GM12878 (cell line): ENCODE measurements at regions not wholly inside any gene's neighbourhood (a gene's known extent, or its start where the extent isn't known, plus 50 kb on each side); places are given as distances from the start of the nearest gene placed in this dataset.

Experiments used
- ATAC-seq: fragments of 200-7000 bp; cut with Tn5 transposase; 3 replicates; pipeline ENCODE4 v1.9.1; 2020; ENCODE audit warnings: mild to moderate bottlenecking, moderate library complexity
- BruUV-seq: library from RNA; stranded (reverse); fragments of 400-500 nt; replicated peaks from 2 replicates; lab custom pipeline; 2021; lab: Mats Ljungman, UMichigan
- CTCF ChIA-PET: fragments of 300-600 bp; sonication (Branson Sonifier 250); formaldehyde crosslinking; extraction: SDS; loops from one replicate; lab custom pipeline; 2021; ENCODE audit warnings: inconsistent platforms; lab: Yijun Ruan, JAX
- POLR2A ChIA-PET: fragments of 350-600 bp; formaldehyde crosslinking; extraction: SDS; loops from one replicate; lab custom pipeline; 2021; ENCODE audit warnings: inconsistent platforms; lab: Charles Lee
- RAD21 ChIA-PET: fragments of 300-600 bp; sonication (Branson Sonifier 250); formaldehyde crosslinking; loops from one replicate; lab custom pipeline; 2023; ENCODE audit warnings: antibody characterized with exemption; ENCODE audit not compliant: unreplicated experiment; lab: Charles Lee
- SMC1A ChIA-PET: fragments of 300-600 bp; sonication (Branson Sonifier 250); formaldehyde crosslinking; loops from one replicate; lab custom pipeline; 2023; ENCODE audit not compliant: unreplicated experiment, uncharacterized antibody; lab: Charles Lee
- DNase-seq: peaks from one replicate; pipeline ENCODE4 v3.0.0-alpha.2; 2011; ENCODE audit warnings: low read depth, low spot score
- FAIRE-seq: peaks from 3 replicates; lab custom pipeline; 2011; peaks lifted over from hg19 to GRCh38; lab: Jason Lieb, UNC
- H2AFZ ChIP-seq: 2 replicates; pipeline ENCODE4 v1.6.0; 2011; ENCODE audit warnings: low read depth, low read length, control low read depth; ENCODE audit not compliant: control insufficient read depth
- H3K27ac ChIP-seq: 2 replicates; pipeline ENCODE4 v1.5.1; 2011; ENCODE audit warnings: control low read depth; ENCODE audit not compliant: control insufficient read depth, insufficient read depth
- H3K27me3 ChIP-seq, 2 experiments: replicated peaks in 1 of 2; 2 replicates each; pipeline versions ENCODE4 v1.6.0 to v1.6.1; 2011; ENCODE audit warnings: low read length in 1 of 2; ENCODE audit not compliant: control insufficient read depth in 2 of 2, insufficient read depth in 2 of 2
- H3K36me3 ChIP-seq, 2 experiments: 2 replicates each; pipeline ENCODE4 v1.5.1; 2011; ENCODE audit warnings: low read length in 1 of 2; ENCODE audit not compliant: control insufficient read depth in 2 of 2, insufficient read depth in 2 of 2
- H3K4me1 ChIP-seq: 2 replicates; pipeline ENCODE4 v1.6.1; 2011; ENCODE audit warnings: mild to moderate bottlenecking, low read length, moderate library complexity, mixed read lengths; ENCODE audit not compliant: control insufficient read depth, insufficient read depth
- H3K4me2 ChIP-seq: 2 replicates; pipeline ENCODE4 v1.6.0; 2011; ENCODE audit warnings: control low read depth; ENCODE audit not compliant: control insufficient read depth, insufficient read depth
- H3K4me3 ChIP-seq: fragments of 200-600 bp; sonication (generic); 2 replicates; pipeline ENCODE4 v1.5.1; 2016
- H3K79me2 ChIP-seq: 2 replicates; pipeline ENCODE4 v1.6.0; 2011; ENCODE audit warnings: low read length; ENCODE audit not compliant: control insufficient read depth, insufficient read depth
- H3K9ac ChIP-seq: 2 replicates; pipeline ENCODE4 v1.8.0; 2011; ENCODE audit warnings: low read length, control low read depth, mixed read lengths; ENCODE audit not compliant: control insufficient read depth, insufficient read depth
- H3K9me3 ChIP-seq: replicated peaks from 3 replicates; pipeline ENCODE4 v1.5.1; 2011; ENCODE audit warnings: mild to moderate bottlenecking, low read length; ENCODE audit not compliant: control insufficient read depth, insufficient read depth
- H4K20me1 ChIP-seq: 2 replicates; pipeline ENCODE4 v1.6.0; 2011; ENCODE audit not compliant: control insufficient read depth, insufficient read depth
- ATF7 ChIP-seq: fragments of 450-650 bp; IDR thresholded peaks from 2 replicates; pipeline ENCODE4 v1.6.1; 2016; ENCODE audit warnings: low read depth, mild to moderate bottlenecking
- BACH1 ChIP-seq: fragments of 450-650 bp; IDR thresholded peaks from 2 replicates; pipeline ENCODE4 v1.6.1; 2017; ENCODE audit warnings: mild to moderate bottlenecking, borderline replicate concordance
- CHD2 ChIP-seq: IDR thresholded peaks from 2 replicates; pipeline ENCODE4 v1.6.1; 2011; ENCODE audit warnings: low read depth, low read length, improper control_type of control experiment, borderline replicate concordance
- FOXM1 ChIP-seq: IDR thresholded peaks from 2 replicates; pipeline ENCODE4 v1.6.1; 2012; ENCODE audit warnings: low read depth, mild to moderate bottlenecking, inconsistent platforms, low read length, moderate library complexity
- JUND ChIP-seq: IDR thresholded peaks from 2 replicates; pipeline ENCODE4 v1.6.1; 2012; ENCODE audit warnings: low read depth, mild to moderate bottlenecking, low read length, improper control_type of control experiment, moderate library complexity
- MYC ChIP-seq: IDR thresholded peaks from 2 replicates; pipeline ENCODE4 v1.6.1; 2011; ENCODE audit warnings: mild to moderate bottlenecking, low read length, moderate library complexity, inconsistent platforms; ENCODE audit not compliant: insufficient read depth, insufficient replicate concordance, insufficient read length, severe bottlenecking
- NBN ChIP-seq: fragments of 450-650 bp; IDR thresholded peaks from 2 replicates; pipeline ENCODE4 v1.6.1; 2016
- NFYA ChIP-seq: IDR thresholded peaks from 2 replicates; pipeline ENCODE4 v1.6.1; 2011; ENCODE audit warnings: low read depth, mild to moderate bottlenecking, low read length, improper control_type of control experiment, borderline replicate concordance
- NFYB ChIP-seq: IDR thresholded peaks from 2 replicates; pipeline ENCODE4 v1.6.1; 2011; ENCODE audit warnings: low read depth, mild to moderate bottlenecking, low read length, improper control_type of control experiment, moderate library complexity; ENCODE audit not compliant: insufficient read depth
- NKRF ChIP-seq: fragments of 450-650 bp; conservative IDR thresholded peaks from 2 replicates; pipeline ENCODE4 v1.6.1; 2017; ENCODE audit warnings: mild to moderate bottlenecking, moderate library complexity
- PAX5 ChIP-seq: IDR thresholded peaks from 2 replicates; pipeline ENCODE4 v1.6.1; 2011; ENCODE audit warnings: low read depth, low read length, borderline replicate concordance
- PAX8 ChIP-seq: fragments of 450-650 bp; IDR thresholded peaks from 2 replicates; pipeline ENCODE4 v1.6.1; 2017; ENCODE audit warnings: mild to moderate bottlenecking, moderate library complexity
- RELA ChIP-seq: fragments of 450-650 bp; IDR thresholded peaks from 2 replicates; pipeline ENCODE4 v1.8.0; 2014; ENCODE audit warnings: borderline replicate concordance; ENCODE audit not compliant: partially characterized antibody
- RUNX3 ChIP-seq: IDR thresholded peaks from 2 replicates; pipeline ENCODE4 v1.6.1; 2012; ENCODE audit warnings: low read length, inconsistent platforms
- TAF1 ChIP-seq: IDR thresholded peaks from 2 replicates; pipeline ENCODE4 v1.6.1; 2011; ENCODE audit warnings: mild to moderate bottlenecking, low read depth, low read length, borderline replicate concordance
- ZBTB33 ChIP-seq: fragments of 450-650 bp; IDR thresholded peaks from 2 replicates; pipeline ENCODE4 v1.6.1; 2017; ENCODE audit warnings: mild to moderate bottlenecking
- WGBS: methylation state at CpG from one replicate; pipeline ENCODE4 v1.1.6; 2016; ENCODE audit warnings: low lambda C conversion rate; ENCODE audit not compliant: insufficient replicate concordance, insufficient coverage; ENCODE audit errors: missing lambda C conversion rate; 5-methylcytosine and 5-hydroxymethylcytosine counted together
- in situ Hi-C: fragments of 300-500 bp; cut with MboI; formaldehyde crosslinking; loops from 9 replicates; pipeline ENCODE4 v1.14.3; 2018; ENCODE audit warnings: mixed read lengths
- intact Hi-C: fragments of 100-400 bp; cut with micrococcal nuclease; formaldehyde crosslinking; loops from one replicate; pipeline ENCODE4 v1.14.2; 2022; ENCODE audit not compliant: unreplicated experiment

GRCh38 chr3:72113964-72114363 is 329.0 kb upstream of the PROK2 start:
- intact Hi-C loops: no loop called here
- no peak for ATAC-seq
- Histone ChIP-seq H3K27ac (no peak overlapping the region), H3K4me1 (no peaks in the 10 kb centered on the region), H2AFZ (no peak overlapping the region), H3K4me3 (no peak overlapping the region), H3K36me3 (no peaks in the 10 kb centered on the region), H3K4me2 (no peak overlapping the region), H3K79me2 (no peaks in the 10 kb centered on the region), H3K9me3 (no peaks in the 10 kb centered on the region), H4K20me1 (no peaks in the 10 kb centered on the region), H3K9ac (no peak overlapping the region), H3K27me3 (no peaks in the 10 kb centered on the region)
- ChIA-PET CTCF (interaction anchor here (1.4 kb wide), 1 partner anchor 22 kb away, joined by 3 read pairs; no protein-coding TSS in a partner anchor), RAD21 (no interaction called here), POLR2A (no interaction called here), SMC1A (interaction anchor here (0.6 to 1.7 kb wide), 3 partner anchors 8 to 12 kb away, joined by 3 to 7 read pairs (median 5); no protein-coding TSS in a partner anchor)
- WGBS: 95% methylated on average over 3 of the region's 3 CpGs
- no TSS peak for BruUV-seq
- TF ChIP-seq ZBTB33: no peak
- TF ChIP-seq PAX5: no peak
- no peak for FAIRE-seq
- DNase-seq: no peak
- in situ Hi-C loops: no loop called here

GRCh38 chr3:72113564-72113963 is 328.6 kb upstream of the PROK2 start:
- ATAC-seq: no peak
- TF ChIP-seq NFYA: no peak
- no peak for TF ChIP-seq PAX8
- no peak for TF ChIP-seq RELA
- TF ChIP-seq FOXM1: no peak
- no peak for TF ChIP-seq NBN
- no peak for TF ChIP-seq ATF7
- no peak for TF ChIP-seq BACH1
- no peak for TF ChIP-seq RUNX3
- TF ChIP-seq JUND: no peak
- no peak for TF ChIP-seq NFYB
- no peak for TF ChIP-seq NKRF
- no peak for TF ChIP-seq MYC
- TF ChIP-seq CHD2: no peak
- no peak for TF ChIP-seq TAF1

More at GRCh38 chr3:72113564-72113963, 328.6 kb upstream of the PROK2 start:
- Histone ChIP-seq H2AFZ (no peak overlapping the region), H3K36me3 (no peaks in the 10 kb centered on the region), H4K20me1 (no peaks in the 10 kb centered on the region), H3K9me3 (no peaks in the 10 kb centered on the region), H3K27me3 (no peaks in the 10 kb centered on the region), H3K27ac (no peak overlapping the region), H3K9ac (no peak overlapping the region), H3K4me3 (no peak overlapping the region), H3K79me2 (no peaks in the 10 kb centered on the region), H3K4me1 (no peaks in the 10 kb centered on the region), H3K4me2 (no peak overlapping the region)
- ChIA-PET SMC1A (interaction anchor here (0.6 to 0.9 kb wide), 2 partner anchors 10 to 12 kb away, joined by 3 to 5 read pairs; no protein-coding TSS in a partner anchor), RAD21 (no interaction called here), POLR2A (no interaction called here), CTCF (no interaction called here)
- in situ Hi-C loops (no loop called here), intact Hi-C loops (no loop called here)
- FAIRE-seq: no peak
- 70% methylated on average over 1 of the region's 1 CpG for WGBS
- no peak for DNase-seq
- BruUV-seq: no TSS peak
